Caki2 (cell line): ENCODE measurements at regions not wholly inside any gene's neighbourhood (a gene's known extent, or its start where the extent isn't known, plus 50 kb on each side); places are given as distances from the start of the nearest gene placed in this dataset.

Experiments
- DNase-seq: peaks from one replicate; pipeline ENCODE4 v3.0.0-alpha.2; 2015; ENCODE audit warnings: low read depth
- in situ Hi-C: cut with HindIII; loops from 2 replicates; pipeline ENCODE4 v1.10.0; 2016; ENCODE audit warnings: low sequenced_read_pairs, low pct_unique_long_range_greater_than_20kb, mixed read lengths

GRCh38 chr2:217701622-217702021, 301.2 kb downstream of the TNS1 start:
- no peak for DNase-seq
- in situ Hi-C loops: no loop called here

- in situ Hi-C loops: no loop called here
- no peak for DNase-seq
These were observed 304.1 kb downstream of the TNS1 start for GRCh38 chr2:217698691-217699090.

- in situ Hi-C loops: no loop called here
- peak; percentile 23 for DNase-seq
These were observed 307.7 kb downstream of the TNS1 start for GRCh38 chr2:217695033-217695520.

- in situ Hi-C loops: no loop called here
- no peak for DNase-seq
These were observed 308.5 kb downstream of the TNS1 start for GRCh38 chr2:217694291-217694690.

- DNase-seq: no peak
- in situ Hi-C loops: no loop called here
These were observed 309.4 kb downstream of the TNS1 start for GRCh38 chr2:217693363-217693762.

- in situ Hi-C loops: no loop called here
- DNase-seq: no peak
These were observed 310.7 kb downstream of the TNS1 start for GRCh38 chr2:217691920-217692666.

- no peak for DNase-seq
- in situ Hi-C loops: no loop called here
These were observed 311.3 kb downstream of the TNS1 start for GRCh38 chr2:217691516-217691915.

- DNase-seq: no peak
- in situ Hi-C loops: no loop called here
These were observed 313.7 kb downstream of the TNS1 start for GRCh38 chr2:217689053-217689452.

GRCh38 chr2:217688494-217688893, 314.3 kb downstream of the TNS1 start:
- in situ Hi-C loops: no loop called here
- DNase-seq: no peak

GRCh38 chr2:217687771-217688170, 315.0 kb downstream of the TNS1 start:
- in situ Hi-C loops: no loop called here
- no peak for DNase-seq

GRCh38 chr2:217685255-217685605, 317.6 kb downstream of the TNS1 start:
- DNase-seq: peak; percentile 74
- in situ Hi-C loops: no loop called here

- in situ Hi-C loops: no loop called here
- no peak for DNase-seq
These were observed 318.2 kb downstream of the TNS1 start for GRCh38 chr2:217684431-217685254.

GRCh38 chr2:217683106-217683870, 319.5 kb downstream of the TNS1 start:
- in situ Hi-C loops: no loop called here

GRCh38 chr2:217681791-217682190, 321.0 kb downstream of the TNS1 start:
- no peak for DNase-seq
- in situ Hi-C loops: no loop called here

More at GRCh38 chr2:217683106-217683870, 319.5 kb downstream of the TNS1 start:
- peak; percentile 10 for DNase-seq

GRCh38 chr2:217680381-217680780, 322.4 kb downstream of the TNS1 start:
- in situ Hi-C loops: no loop called here
- no peak for DNase-seq

GRCh38 chr2:217673627-217674026, 329.2 kb downstream of the TNS1 start:
- in situ Hi-C loops: no loop called here
- no peak for DNase-seq

- no peak for DNase-seq
- in situ Hi-C loops: no loop called here
These were observed 330.3 kb downstream of the TNS1 start for GRCh38 chr2:217672472-217672871.

- in situ Hi-C loops: no loop called here
- DNase-seq: no peak
These were observed 330.9 kb downstream of the TNS1 start for GRCh38 chr2:217671871-217672270.

- in situ Hi-C loops: no loop called here
These were observed 331.7 kb downstream of the TNS1 start for GRCh38 chr2:217671075-217671474.

More at GRCh38 chr2:217671075-217671474, 331.7 kb downstream of the TNS1 start:
- DNase-seq: no peak
